Spleen (tissue), 7 donors: ENCODE measurements at regions not wholly inside any gene's neighbourhood (a gene's known extent, or its start where the extent isn't known, plus 50 kb on each side); places are given as distances from the start of the nearest gene placed in this dataset.

Source experiments
- CTCF ChIP-seq, 11 experiments: fragments of 200-600 bp in 7 of 11; fragments of 450-650 bp in 4 of 11; sonication (generic) in 4 of 11; IDR thresholded peaks in 8 of 11; conservative IDR thresholded peaks in 3 of 11; 1 replicate in 7 of 11; 2 replicates in 4 of 11; pipeline versions ENCODE4 v1.4.0 to v1.8.0; 2016 to 2021; ENCODE audit warnings: antibody characterized with exemption in 11 of 11, inconsistent platforms in 4 of 11, mild to moderate bottlenecking in 1 of 11
- POLR2A ChIP-seq, 3 donors: fragments of 450-650 bp; IDR thresholded peaks; one replicate each; pipeline ENCODE4 v1.5.1; 2017; ENCODE audit warnings: antibody characterized with exemption in 3 of 3, mild to moderate bottlenecking in 1 of 3
- donor health status: DM: no; HTN: no; CAD: no; lungs with moderate emphysema.
- donor health status: DM: no; HTN: no; CAD: no.
- donor health status: DM: no; HTN: no; CAD: no.

DNA sequence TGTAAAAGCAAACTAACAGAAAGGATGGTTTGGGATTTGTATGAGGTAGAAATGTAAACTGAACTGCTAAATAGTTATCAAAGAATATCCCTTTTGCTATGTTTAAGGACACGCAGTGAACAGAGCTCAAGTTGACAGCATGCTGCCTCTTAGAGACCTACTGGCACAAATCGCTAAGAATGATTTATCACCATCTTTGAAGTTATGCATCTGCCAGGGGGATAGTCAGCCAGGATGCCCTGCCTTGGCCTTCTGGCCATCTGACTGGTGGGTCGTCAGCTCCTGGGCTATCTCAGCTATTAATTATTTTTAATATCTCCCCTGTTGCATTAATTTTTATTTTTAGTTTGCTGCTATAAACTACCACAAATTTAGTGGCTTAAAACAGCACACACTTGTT lies 334.8 kb upstream of the KAZN start:
- TF ChIP-seq CTCF (IDR thresholded peaks at IDR 0.05 in 8 of 11, conservative IDR thresholded peaks at IDR 0.05 in 3 of 11) = no peak
- TF ChIP-seq POLR2A (IDR thresholded peaks at IDR 0.05) = no peak
